Omental fat pad (tissue), 3 donors: ENCODE measurements at regions not wholly inside any gene's neighbourhood (a gene's known extent, or its start where the extent isn't known, plus 50 kb on each side); places are given as distances from the start of the nearest gene placed in this dataset.

Source experiments
- ATAC-seq: fragments of 150-250 bp; one replicate; pipeline ENCODE4 v1.9.1; 2016; ENCODE audit warnings: mild to moderate bottlenecking, moderate library complexity; ENCODE audit not compliant: low FRiP score
- DNase-seq: peaks from one replicate; pipeline ENCODE4 v3.0.0-alpha.2; 2019; ENCODE audit warnings: low spot score
- TF ChIP-seq, protein P1 (sequence below), 3 donors: fragments of 450-650 bp; IDR thresholded peaks; one replicate each; pipeline ENCODE4 v1.5.1; 2016 to 2017; ENCODE audit warnings: antibody characterized with exemption in 3 of 3, mild to moderate bottlenecking in 3 of 3, moderate library complexity in 2 of 3

GRCh38 chr6:169926617-169927417 is 175.4 kb downstream of the ERMARD start:
- ATAC-seq (no peak), DNase-seq (no peak)
- TF ChIP-seq, protein P1, sequence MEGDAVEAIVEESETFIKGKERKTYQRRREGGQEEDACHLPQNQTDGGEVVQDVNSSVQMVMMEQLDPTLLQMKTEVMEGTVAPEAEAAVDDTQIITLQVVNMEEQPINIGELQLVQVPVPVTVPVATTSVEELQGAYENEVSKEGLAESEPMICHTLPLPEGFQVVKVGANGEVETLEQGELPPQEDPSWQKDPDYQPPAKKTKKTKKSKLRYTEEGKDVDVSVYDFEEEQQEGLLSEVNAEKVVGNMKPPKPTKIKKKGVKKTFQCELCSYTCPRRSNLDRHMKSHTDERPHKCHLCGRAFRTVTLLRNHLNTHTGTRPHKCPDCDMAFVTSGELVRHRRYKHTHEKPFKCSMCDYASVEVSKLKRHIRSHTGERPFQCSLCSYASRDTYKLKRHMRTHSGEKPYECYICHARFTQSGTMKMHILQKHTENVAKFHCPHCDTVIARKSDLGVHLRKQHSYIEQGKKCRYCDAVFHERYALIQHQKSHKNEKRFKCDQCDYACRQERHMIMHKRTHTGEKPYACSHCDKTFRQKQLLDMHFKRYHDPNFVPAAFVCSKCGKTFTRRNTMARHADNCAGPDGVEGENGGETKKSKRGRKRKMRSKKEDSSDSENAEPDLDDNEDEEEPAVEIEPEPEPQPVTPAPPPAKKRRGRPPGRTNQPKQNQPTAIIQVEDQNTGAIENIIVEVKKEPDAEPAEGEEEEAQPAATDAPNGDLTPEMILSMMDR (IDR thresholded peaks at IDR 0.05) = no peak

- ATAC-seq (no peak), DNase-seq (no peak)
- TF ChIP-seq, protein P1 (IDR thresholded peaks at IDR 0.05) = no peak
Observed at GRCh38 chr6:169923468-169924464, 172.3 kb downstream of the ERMARD start.

- TF ChIP-seq, protein P1 (IDR thresholded peaks at IDR 0.05) = no peak
- DNase-seq (no peak), ATAC-seq (no peak)
Observed at GRCh38 chr6:169921853-169922824, 170.7 kb downstream of the ERMARD start.

DNA sequence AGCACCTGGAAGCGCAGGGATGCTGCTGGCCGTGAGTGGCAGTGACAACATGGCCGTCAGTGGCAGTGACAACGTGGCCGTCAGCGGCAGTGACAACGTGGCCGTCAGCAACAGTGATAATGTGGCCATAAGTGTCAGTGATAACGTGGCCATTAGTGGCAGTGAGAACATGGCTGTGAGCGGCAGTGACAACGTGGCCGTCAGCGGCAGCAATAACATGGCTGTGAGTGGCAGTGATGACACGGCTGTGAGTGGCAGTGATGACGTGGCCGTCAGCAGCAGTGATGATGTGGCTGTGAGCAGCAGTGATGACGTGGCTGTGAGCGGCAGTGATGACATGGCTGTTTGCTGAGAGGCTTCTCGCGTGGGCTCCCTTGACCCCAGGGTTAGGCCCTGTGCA is 169.8 kb downstream of the ERMARD start:
- ATAC-seq = no peak
- no peak for DNase-seq
- TF ChIP-seq, protein P1 (IDR thresholded peaks at IDR 0.05) = no peak

DNA sequence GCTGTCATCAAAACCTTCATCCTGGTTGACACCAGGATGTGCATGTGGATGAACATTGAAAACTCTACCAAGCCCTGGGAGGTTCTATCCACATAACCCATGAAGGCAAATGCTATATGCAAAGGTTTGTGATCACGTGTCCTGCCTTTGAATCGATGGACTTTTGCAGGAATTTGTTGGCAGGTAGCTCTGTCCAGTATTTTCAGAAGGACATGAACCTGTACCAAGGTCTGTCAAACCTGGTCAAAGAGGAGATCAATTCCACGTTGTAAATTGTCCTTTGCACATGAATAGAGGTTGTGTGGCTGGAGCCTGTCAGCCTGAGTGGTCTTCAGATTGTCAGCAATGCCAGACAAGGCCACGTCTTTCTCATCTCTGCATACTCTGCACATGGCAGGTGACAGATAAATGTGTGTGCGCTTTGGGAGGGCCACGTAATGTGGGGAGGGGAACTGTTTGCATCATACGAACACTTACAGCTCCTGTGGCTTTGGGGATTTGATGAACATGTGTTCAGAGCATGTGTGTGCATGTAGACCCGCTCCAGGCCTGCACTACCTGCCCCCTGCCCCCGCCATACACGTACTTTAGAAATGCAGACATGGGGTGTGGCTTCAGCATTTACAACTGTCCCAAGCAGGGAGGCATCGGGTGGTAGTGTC is 169.1 kb downstream of the ERMARD start:
- TF ChIP-seq, protein P1 (IDR thresholded peaks at IDR 0.05) = no peak
- DNase-seq (no peak), ATAC-seq (no peak)
